ENCODE measurements at regions not wholly inside any gene's neighbourhood (a gene's known extent, or its start where the extent isn't known, plus 50 kb on each side); places are given as distances from the start of the nearest gene placed in this dataset.

DNA sequence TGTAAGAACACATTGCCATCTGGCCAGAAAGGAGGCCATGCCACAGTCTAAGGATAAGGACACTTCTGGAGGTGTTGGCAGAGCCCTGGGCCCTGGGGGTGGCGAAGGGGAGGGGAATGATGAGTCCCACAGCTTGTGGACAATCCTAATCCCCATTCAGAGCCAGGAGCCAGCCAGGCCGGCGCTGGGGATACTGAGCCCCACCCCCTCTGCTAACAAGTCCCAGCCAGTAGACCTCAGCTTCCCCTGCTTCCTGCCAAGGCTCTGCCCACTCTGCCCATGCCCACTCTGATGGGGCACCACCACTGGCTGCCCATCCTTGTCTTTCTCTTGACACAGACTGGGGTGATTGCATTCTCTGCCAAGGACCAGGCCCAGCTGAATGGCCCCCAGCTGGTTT lies 71.9 kb downstream of the NAV1 start:
- no peak for TF ChIP-seq POLR2A (IDR thresholded peaks at IDR 0.05)
- TF ChIP-seq, protein P1, sequence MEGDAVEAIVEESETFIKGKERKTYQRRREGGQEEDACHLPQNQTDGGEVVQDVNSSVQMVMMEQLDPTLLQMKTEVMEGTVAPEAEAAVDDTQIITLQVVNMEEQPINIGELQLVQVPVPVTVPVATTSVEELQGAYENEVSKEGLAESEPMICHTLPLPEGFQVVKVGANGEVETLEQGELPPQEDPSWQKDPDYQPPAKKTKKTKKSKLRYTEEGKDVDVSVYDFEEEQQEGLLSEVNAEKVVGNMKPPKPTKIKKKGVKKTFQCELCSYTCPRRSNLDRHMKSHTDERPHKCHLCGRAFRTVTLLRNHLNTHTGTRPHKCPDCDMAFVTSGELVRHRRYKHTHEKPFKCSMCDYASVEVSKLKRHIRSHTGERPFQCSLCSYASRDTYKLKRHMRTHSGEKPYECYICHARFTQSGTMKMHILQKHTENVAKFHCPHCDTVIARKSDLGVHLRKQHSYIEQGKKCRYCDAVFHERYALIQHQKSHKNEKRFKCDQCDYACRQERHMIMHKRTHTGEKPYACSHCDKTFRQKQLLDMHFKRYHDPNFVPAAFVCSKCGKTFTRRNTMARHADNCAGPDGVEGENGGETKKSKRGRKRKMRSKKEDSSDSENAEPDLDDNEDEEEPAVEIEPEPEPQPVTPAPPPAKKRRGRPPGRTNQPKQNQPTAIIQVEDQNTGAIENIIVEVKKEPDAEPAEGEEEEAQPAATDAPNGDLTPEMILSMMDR (IDR thresholded peaks at IDR 0.05): no peak
